Calu3 (cell line): ENCODE measurements at regions not wholly inside any gene's neighbourhood (a gene's known extent, or its start where the extent isn't known, plus 50 kb on each side); places are given as distances from the start of the nearest gene placed in this dataset.

Experiments
- BruUV-seq: library from RNA; stranded (reverse); fragments of 400-500 nt; replicated peaks from 2 replicates; lab custom pipeline; 2021; lab: Mats Ljungman, UMichigan
- CTCF ChIA-PET: fragments of 300-600 bp; sonication (Branson Sonifier 250); formaldehyde crosslinking; loops from one replicate; lab custom pipeline; 2022; ENCODE audit warnings: antibody characterized with exemption; lab: Charles Lee
- DNase-seq: peaks from one replicate; pipeline ENCODE4 v3.0.0; 2022
- H3K27ac Mint-ChIP-seq: one replicate; pipeline ENCODE4 v1.8.0; 2022; ENCODE audit warnings: mixed read lengths; ENCODE audit not compliant: unreplicated experiment
- H3K27me3 Mint-ChIP-seq: one replicate; pipeline ENCODE4 v1.8.0; 2022; ENCODE audit warnings: mixed read lengths; ENCODE audit not compliant: unreplicated experiment
- H3K36me3 Mint-ChIP-seq: one replicate; pipeline ENCODE4 v1.8.0; 2022; ENCODE audit warnings: mild to moderate bottlenecking, moderate library complexity, mixed read lengths; ENCODE audit not compliant: insufficient read depth, unreplicated experiment
- H3K4me1 Mint-ChIP-seq: one replicate; pipeline ENCODE4 v1.8.0; 2022; ENCODE audit warnings: mild to moderate bottlenecking, low read depth, mixed read lengths; ENCODE audit not compliant: unreplicated experiment
- H3K4me3 Mint-ChIP-seq: one replicate; pipeline ENCODE4 v1.8.0; 2022; ENCODE audit warnings: mild to moderate bottlenecking, low read depth, moderate library complexity, mixed read lengths; ENCODE audit not compliant: unreplicated experiment
- H3K9me3 Mint-ChIP-seq: one replicate; pipeline ENCODE4 v1.8.0; 2022; ENCODE audit warnings: low read depth, mixed read lengths; ENCODE audit not compliant: unreplicated experiment
- CTCF ChIP-seq: fragments of 200-600 bp; IDR thresholded peaks from one replicate; pipeline ENCODE4 v1.8.0; 2022; ENCODE audit warnings: antibody characterized with exemption; ENCODE audit not compliant: unreplicated experiment
- intact Hi-C: fragments of 100-400 bp; cut with micrococcal nuclease; formaldehyde crosslinking; loops from one replicate; pipeline ENCODE4 v1.10.0; 2022; ENCODE audit not compliant: unreplicated experiment

- no peaks in the 10 kb centered on the region for H3K36me3 Mint-ChIP-seq
Measured at GRCh38 chr1:58304346-58304975, 242.1 kb downstream of the OMA1 start.

DNA sequence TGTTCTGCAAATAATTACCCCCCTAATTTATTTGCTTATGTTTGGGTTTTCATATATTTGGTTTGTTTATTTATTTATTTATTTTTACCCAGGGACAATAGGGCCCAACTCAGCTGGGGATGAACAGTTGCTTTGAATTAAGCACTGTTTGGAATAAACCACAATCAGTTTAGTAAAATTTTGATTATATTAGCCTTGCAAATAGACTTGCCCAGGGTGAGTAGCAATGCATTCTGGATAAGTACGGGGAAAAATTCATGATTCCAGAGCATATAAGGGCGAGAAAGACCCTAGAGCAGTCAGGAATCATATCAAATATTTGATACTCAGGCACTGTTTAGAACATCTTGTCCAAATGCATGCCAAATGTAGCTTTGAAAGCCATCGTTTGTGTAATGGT is 242.7 kb downstream of the OMA1 start:
- BruUV-seq: no TSS peak
- Mint-ChIP-seq H3K27ac (no peak overlapping the region), H3K9me3 (no peaks in the 10 kb centered on the region), H3K4me1 (no peaks in the 10 kb centered on the region), H3K27me3 (peaks cover 43% of the 10 kb centered on the region), H3K36me3 (no peaks in the 10 kb centered on the region), H3K4me3 (no peak overlapping the region)
- CTCF ChIA-PET: no interaction called here
- no peak for DNase-seq
- intact Hi-C loops: no loop called here
- TF ChIP-seq CTCF: no peak

More at GRCh38 chr1:58304346-58304975, 242.1 kb downstream of the OMA1 start:
- no TSS peak for BruUV-seq
- intact Hi-C loops: no loop called here
- no peak for TF ChIP-seq CTCF
- Mint-ChIP-seq H3K4me3 (no peak overlapping the region), H3K27ac (no peak overlapping the region), H3K27me3 (peaks cover 49% of the 10 kb centered on the region), H3K9me3 (no peaks in the 10 kb centered on the region), H3K4me1 (no peaks in the 10 kb centered on the region)
- no peak for DNase-seq
- CTCF ChIA-PET: no interaction called here

DNA sequence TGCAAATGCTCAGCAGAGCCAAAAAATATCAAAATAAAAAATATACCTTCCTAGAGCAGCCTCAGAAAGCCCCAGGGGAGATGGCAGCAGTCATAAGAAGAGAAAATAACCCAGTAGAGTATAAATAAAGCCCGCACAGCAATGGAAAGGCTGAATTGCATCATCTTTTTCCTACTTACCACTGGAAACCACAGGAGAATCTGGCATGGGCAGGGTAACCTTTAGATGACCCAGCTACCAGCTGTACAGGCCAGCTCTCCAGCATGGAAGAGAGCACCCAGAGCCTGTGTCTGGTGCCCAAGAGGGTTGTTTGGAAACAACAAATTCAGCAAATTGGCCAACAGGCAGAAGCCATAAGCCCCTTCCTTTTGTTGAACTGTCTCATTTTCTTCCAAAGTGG is 253.1 kb downstream of the OMA1 start:
- H3K27me3 Mint-ChIP-seq: no peaks in the 10 kb centered on the region
- intact Hi-C loops: loop anchor here (5.0 kb wide), 1 partner anchor 1589 kb away; no protein-coding TSS in a partner anchor

GRCh38 chr1:58290685-58291372 is 255.7 kb downstream of the OMA1 start:
- no peak overlapping the region for H3K27ac Mint-ChIP-seq
- H3K4me3 Mint-ChIP-seq: no peak overlapping the region
- H3K36me3 Mint-ChIP-seq: no peaks in the 10 kb centered on the region
- CTCF ChIA-PET: no interaction called here
- intact Hi-C loops: loop anchor here (5.0 kb wide), 1 partner anchor 1591 kb away; no protein-coding TSS in a partner anchor
- no peaks in the 10 kb centered on the region for H3K9me3 Mint-ChIP-seq
- peak; percentile 16 for DNase-seq
- TF ChIP-seq CTCF: no peak
- no peaks in the 10 kb centered on the region for H3K4me1 Mint-ChIP-seq
- BruUV-seq: no TSS peak
- H3K27me3 Mint-ChIP-seq: no peaks in the 10 kb centered on the region

More for the DNA sequence above, 253.1 kb downstream of the OMA1 start:
- no peak overlapping the region for H3K27ac Mint-ChIP-seq
- no peak overlapping the region for H3K4me3 Mint-ChIP-seq
- no peaks in the 10 kb centered on the region for H3K9me3 Mint-ChIP-seq
- no peaks in the 10 kb centered on the region for H3K4me1 Mint-ChIP-seq
- TF ChIP-seq CTCF: no peak
- CTCF ChIA-PET: no interaction called here
- no TSS peak for BruUV-seq
- DNase-seq: no peak
- H3K36me3 Mint-ChIP-seq: no peaks in the 10 kb centered on the region
